GM18498 (cell line): ENCODE measurements at regions not wholly inside any gene's neighbourhood (a gene's known extent, or its start where the extent isn't known, plus 50 kb on each side); places are given as distances from the start of the nearest gene placed in this dataset.
"Not testable (repeated sequence)": the region's sequence is repeated elsewhere in the genome, so short reads cannot be mapped to it uniquely, and the experiment has no call there.

ENCODE experiments used
- ATAC-seq: cut with Tn5 transposase; IDR thresholded peaks from one replicate; pipeline ENCODE4 v1.9.1; 2021; ENCODE audit warnings: mild to moderate bottlenecking, moderate library complexity; ENCODE audit not compliant: unreplicated experiment

DNA sequence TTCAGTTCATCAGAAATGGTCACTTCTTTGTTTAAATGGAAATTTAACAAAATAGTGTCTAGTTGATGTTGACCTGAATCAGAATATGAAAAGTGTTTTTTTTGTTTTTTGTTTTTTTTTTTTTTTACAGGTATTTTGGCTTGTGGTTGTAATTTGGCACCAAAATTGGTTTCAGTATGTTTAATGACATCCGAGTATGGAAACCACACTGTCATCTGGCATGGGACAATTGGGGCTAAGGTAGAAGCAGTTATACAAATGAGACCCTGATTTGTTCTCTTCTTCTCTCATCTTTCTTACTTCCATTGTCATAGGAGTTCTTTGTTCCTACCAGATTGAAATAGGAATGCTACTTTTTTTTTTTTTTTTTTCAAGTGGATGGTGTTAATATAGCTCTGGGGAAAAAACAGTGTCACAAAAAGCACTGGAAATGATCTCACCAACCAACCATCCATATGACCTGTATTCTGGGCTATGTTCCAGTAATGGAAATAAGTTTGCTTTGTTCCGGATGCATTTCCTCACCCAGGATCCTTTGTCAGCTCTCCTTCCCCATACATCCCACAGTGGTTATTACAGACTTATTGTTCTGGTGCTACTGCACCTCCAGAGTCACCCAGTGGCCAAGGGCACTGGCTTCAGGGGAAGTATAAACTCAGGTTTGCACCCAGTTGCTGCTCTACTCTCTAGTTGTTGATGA, 95.8 kb downstream of the ATXN3L start:
- no peak for ATAC-seq

DNA sequence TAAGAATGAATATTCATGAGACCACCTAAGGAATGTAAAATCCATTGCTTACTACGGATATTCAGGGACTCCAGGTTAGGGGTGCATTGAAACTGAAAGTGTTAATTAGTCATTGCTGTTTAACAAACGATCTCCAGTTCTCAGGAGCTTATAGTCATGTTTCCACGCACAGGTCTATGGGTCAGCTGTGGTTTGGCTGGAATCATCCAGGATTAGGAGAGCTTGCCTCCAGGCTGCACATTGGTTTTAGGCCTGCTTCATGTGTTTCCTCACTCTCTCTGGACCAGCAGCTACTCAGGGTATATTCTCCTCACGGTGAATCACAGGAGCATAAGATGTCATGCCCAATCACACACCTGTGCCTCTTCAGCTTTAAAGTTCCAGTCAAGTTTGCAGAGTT, 98.9 kb downstream of the ATXN3L start:
- no peak for ATAC-seq

- no peak for ATAC-seq
These were observed 99.7 kb downstream of the ATXN3L start for GRCh38 chrX:13219991-13220764.

GRCh38 chrX:13218758-13219157, 101.1 kb downstream of the ATXN3L start:
- no peak for ATAC-seq

GRCh38 chrX:13216139-13216538, 103.7 kb downstream of the ATXN3L start:
- no peak for ATAC-seq

DNA sequence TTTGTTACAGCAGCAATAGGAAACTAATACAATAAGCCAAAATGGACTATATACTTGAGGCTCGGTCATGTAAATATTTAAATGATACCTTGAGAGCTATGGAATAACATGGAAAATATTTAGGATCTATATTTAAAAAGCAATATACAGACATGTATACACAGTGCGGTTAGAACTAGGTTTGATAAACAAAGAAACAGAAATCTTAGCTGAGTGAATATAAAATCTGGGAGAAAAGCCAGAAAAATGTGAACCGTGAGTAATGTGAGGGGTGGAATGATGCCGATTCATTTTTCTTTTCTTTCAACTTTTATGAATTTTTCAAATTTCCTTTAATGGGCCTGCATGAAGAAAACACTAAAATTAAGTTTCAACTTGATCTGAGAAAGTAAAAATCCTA, 104.1 kb downstream of the ATXN3L start:
- no peak for ATAC-seq

DNA sequence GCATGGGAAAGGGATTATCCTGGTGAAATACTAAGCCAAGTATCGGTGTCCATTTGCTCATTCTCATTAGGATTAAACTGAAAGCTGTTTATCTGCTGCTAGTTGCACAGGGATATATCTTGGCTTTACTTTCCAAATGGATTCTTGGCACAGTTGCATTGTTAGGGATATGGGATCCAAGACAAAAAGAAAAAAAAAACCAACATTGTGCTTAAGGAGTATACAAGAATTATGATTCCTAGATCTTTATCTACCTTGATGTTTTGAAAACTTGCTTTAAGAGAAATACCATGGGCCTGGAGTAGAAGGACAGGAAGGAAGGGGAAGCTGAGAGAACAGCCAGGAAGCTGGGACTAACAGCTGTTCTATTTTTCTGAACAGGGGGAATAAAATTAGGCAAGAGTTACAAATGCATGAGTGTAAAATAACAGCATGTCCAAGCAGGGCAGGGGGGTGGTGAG, 107.6 kb downstream of the ATXN3L start:
- no peak for ATAC-seq

DNA sequence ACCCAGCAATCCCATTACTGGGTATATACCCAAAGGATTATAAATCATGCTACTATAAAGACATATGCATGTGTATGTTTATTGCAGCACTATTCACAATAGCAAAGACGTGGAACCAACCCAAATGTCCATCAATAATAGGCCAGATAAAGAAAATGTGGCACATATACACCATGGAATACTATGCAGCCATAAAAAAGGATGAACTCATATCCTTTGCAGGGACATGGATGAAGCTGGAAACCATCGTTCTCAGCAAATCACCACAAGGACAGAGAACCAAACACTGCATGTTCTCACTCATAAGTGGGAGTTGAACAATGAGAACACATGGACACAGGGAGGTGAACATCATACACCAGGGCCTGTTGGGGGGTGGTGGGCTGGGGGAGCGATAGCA, 109.7 kb downstream of the ATXN3L start:
- not testable (repeated sequence) for ATAC-seq

GRCh38 chrX:13209704-13210103, 110.1 kb downstream of the ATXN3L start:
- ATAC-seq: not testable (repeated sequence)

DNA sequence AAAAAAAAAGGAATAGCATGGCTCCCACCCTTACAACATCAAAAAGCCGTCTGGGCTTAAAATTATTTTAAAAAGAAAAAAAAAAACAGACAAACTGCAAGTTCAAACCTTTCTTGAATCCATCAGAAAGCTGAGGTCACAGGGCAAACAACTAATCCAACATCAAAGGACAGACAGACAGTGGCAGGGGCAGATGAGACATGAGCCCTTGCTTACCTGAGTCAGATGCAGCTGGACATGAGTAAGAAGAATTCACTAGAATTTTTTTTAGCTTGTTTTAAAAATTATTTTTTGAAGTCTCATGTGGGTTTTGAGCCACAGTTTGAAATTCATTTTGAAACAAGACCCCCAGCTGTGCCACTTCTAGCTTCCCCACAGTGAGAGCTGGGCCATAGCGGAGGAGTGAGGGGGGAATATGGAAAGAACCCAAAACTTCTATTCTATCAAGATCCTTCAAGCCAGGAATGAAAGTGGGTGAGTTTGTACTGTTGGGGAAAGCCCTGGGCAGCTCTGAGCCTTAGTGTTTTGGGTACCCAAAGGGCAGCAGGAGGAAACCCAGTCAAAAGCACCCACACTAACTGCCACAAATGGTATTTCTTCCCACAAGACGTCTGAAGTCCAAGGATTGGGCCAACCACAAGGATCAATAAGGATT, 111.4 kb downstream of the ATXN3L start:
- ATAC-seq: no peak

GRCh38 chrX:13203271-13203670, 116.6 kb downstream of the ATXN3L start:
- ATAC-seq: no peak

- ATAC-seq: no peak
These were observed 118.1 kb downstream of the ATXN3L start for GRCh38 chrX:13201605-13202219.

DNA sequence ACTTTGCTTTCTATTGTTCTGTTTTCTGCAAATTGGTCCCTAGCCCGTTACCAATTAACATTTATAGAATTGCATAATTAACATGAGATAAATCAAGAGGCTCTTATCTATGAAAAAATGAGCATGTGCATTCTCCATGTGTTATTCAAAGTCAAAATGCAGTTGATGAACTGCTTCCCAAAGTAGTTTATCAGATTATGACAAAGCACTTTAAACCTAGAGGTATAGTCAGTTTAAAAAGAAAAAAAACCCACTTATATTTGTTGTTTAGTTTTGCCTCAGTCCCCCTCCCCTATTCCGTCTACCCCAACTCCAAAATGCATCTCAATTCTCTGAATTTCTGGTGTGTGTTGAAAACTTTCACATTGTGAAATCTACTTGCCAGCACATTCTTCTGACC, 119.5 kb downstream of the ATXN3L start:
- ATAC-seq: no peak

GRCh38 chrX:13198762-13199064, 121.1 kb downstream of the ATXN3L start:
- ATAC-seq: no peak

GRCh38 chrX:13198056-13198761, 121.6 kb downstream of the ATXN3L start:
- ATAC-seq: no peak

GRCh38 chrX:13196782-13197181, 123.1 kb downstream of the ATXN3L start:
- ATAC-seq: no peak

- no peak for ATAC-seq
These were observed 124.5 kb downstream of the ATXN3L start for GRCh38 chrX:13195340-13195739.

GRCh38 chrX:13194291-13195103, 125.4 kb downstream of the ATXN3L start:
- no peak for ATAC-seq

DNA sequence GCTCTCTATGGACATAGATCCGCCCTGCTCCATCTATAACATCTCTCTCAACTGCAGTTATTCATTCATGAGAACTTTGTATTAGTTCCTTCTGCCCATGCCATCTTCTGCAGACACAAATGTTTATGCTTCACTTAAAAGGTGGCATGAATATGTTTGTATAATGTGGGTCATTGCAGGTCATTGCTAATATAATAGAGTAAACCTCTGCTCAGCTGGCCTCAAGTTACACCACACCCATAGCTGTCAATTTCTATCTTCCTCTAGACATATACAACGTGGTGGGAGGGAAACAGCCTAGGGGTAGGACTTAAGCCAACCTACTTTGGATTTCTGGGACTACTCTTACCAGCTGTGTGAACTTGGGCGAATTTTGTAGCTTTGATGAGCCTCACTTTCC, 129.8 kb downstream of the ATXN3L start:
- no peak for ATAC-seq

DNA sequence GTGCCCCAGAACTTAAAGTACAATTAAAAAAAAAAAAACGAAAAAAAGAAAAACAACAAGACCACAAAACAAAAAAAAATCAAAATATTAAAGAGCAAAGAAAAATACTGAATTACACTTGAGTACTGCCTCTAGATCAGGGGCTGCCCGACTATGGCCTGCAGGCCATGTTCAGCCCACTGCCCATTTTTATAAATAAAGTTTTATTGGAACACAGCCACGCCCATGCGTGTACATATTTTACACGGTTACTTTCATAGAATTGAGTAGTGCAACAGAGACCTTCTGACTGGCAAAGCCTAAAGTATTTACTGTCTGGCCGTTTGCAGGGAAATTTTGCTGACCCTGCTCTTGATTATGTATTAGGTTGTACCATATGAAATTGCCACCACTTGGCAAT, 130.5 kb downstream of the ATXN3L start:
- no peak for ATAC-seq
